Neural progenitor cell (in vitro differentiated cells): ENCODE measurements at regions not wholly inside any gene's neighbourhood (a gene's known extent, or its start where the extent isn't known, plus 50 kb on each side); places are given as distances from the start of the nearest gene placed in this dataset.

Experiments
- EZH2 ChIP-seq: fragments of 200-600 bp; sonication (generic); IDR thresholded peaks from 2 replicates; pipeline ENCODE4 v1.6.1; 2017; ENCODE audit warnings: antibody characterized with exemption, mild to moderate bottlenecking, moderate library complexity
- TF ChIP-seq, protein P1 (sequence below): fragments of 200-600 bp; sonication (generic); IDR thresholded peaks from 2 replicates; pipeline ENCODE4 v1.5.1; 2017; ENCODE audit warnings: antibody characterized with exemption, mild to moderate bottlenecking

DNA sequence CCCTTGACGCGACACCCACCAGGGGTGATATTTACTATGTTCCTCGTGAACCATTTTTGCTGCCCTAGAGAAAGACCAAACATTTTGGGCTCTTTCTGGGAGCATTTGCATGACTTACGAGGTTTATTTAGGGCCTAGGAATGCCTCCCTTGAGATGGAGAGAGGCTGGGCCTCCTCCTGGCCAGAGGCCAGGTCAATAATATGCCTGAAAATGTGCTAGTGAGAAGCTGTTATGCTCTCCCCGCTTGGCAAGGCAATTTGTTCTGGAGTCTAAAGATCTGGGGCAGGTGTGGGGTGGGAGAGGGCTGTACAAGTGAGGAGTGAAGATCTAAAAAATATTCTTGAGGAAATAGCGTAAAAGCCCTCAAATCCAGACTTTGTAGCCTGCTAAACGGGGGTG is 587.3 kb upstream of the CDH5 start:
- TF ChIP-seq, protein P1, sequence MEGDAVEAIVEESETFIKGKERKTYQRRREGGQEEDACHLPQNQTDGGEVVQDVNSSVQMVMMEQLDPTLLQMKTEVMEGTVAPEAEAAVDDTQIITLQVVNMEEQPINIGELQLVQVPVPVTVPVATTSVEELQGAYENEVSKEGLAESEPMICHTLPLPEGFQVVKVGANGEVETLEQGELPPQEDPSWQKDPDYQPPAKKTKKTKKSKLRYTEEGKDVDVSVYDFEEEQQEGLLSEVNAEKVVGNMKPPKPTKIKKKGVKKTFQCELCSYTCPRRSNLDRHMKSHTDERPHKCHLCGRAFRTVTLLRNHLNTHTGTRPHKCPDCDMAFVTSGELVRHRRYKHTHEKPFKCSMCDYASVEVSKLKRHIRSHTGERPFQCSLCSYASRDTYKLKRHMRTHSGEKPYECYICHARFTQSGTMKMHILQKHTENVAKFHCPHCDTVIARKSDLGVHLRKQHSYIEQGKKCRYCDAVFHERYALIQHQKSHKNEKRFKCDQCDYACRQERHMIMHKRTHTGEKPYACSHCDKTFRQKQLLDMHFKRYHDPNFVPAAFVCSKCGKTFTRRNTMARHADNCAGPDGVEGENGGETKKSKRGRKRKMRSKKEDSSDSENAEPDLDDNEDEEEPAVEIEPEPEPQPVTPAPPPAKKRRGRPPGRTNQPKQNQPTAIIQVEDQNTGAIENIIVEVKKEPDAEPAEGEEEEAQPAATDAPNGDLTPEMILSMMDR = no peak
- TF ChIP-seq EZH2 = no peak
